ENCODE measurements at regions not wholly inside any gene's neighbourhood (a gene's known extent, or its start where the extent isn't known, plus 50 kb on each side); places are given as distances from the start of the nearest gene placed in this dataset.

DNA sequence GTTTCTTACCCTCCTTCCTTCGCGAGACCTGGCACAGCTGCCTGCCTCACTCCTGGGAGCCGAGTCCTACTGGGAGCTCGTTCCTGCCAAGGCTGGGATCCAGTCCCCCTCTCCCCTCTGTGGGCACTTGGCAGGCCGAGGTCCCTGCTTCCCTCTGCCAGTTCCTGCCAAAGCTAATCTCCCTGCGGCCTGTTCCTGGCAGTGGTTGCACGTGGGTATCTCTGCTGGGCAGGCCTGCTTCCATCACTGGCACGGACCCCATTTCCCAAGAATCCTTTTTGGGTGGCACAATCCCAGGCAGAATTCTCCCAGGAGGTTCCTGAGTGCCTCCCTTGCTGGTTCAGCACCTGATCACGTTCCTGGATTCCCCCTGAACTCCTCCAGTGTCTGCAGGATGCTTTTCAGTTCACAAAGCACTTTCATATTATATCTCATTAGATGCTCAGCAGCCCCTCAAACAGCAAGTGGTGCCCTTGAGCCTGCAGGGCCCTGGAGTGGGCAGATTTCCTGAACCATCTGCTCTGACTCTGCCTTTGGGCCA is 96.5 kb downstream of the RRM1 start:
- no peak for TF ChIP-seq POLR2A (IDR thresholded peaks at IDR 0.05)
- TF ChIP-seq, protein P1, sequence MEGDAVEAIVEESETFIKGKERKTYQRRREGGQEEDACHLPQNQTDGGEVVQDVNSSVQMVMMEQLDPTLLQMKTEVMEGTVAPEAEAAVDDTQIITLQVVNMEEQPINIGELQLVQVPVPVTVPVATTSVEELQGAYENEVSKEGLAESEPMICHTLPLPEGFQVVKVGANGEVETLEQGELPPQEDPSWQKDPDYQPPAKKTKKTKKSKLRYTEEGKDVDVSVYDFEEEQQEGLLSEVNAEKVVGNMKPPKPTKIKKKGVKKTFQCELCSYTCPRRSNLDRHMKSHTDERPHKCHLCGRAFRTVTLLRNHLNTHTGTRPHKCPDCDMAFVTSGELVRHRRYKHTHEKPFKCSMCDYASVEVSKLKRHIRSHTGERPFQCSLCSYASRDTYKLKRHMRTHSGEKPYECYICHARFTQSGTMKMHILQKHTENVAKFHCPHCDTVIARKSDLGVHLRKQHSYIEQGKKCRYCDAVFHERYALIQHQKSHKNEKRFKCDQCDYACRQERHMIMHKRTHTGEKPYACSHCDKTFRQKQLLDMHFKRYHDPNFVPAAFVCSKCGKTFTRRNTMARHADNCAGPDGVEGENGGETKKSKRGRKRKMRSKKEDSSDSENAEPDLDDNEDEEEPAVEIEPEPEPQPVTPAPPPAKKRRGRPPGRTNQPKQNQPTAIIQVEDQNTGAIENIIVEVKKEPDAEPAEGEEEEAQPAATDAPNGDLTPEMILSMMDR (IDR thresholded peaks at IDR 0.05), result no peak
